ENCODE measurements at regions not wholly inside any gene's neighbourhood (a gene's known extent, or its start where the extent isn't known, plus 50 kb on each side); places are given as distances from the start of the nearest gene placed in this dataset.

DNA sequence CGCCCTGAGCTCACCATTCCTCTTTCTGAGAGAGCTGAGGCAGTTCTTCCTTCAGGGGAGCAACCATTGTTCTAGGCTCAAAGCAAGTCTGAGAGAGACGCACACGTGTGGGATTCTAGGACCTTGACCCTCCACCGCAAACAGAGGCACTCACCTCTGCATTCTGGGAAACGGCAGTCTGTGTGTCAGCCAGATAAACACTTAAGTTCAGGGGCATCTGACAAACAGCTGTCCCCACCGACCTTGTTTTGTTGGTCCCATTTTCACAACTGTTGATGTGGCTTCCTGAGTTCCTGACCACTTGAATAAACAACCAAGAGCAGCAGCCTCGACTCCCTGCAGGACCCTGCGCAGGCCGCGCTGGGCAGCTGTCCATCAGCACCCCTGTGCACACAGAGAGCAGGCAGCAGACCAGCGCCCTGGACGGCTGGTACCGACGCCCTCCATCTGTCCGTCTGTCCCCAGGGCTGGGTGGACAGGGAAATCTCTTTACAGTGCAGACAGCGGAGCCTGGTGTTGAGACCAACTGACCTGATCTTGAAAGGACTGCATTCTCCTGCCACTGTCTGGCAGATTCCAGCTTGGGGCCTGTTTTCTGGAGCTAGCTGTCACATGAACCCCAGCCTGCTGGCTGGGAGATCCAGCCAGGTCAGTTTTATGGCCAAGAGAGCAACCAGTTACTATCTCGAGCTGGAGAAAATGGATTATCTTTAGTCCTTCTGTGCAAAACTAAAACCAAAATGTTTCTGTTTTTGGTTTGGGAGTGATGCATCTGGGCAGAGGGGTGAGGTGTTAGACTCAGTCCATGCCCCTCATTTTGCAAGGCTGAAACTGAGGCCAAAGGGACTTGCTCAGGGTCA, 64.2 kb downstream of the FAM43A start (continued):
- TF ChIP-seq NR1H2 (CRISPR knock-in tag; IDR thresholded peaks at IDR 0.05; ENCODE audit: borderline replicate concordance, low read depth) = no peak
- TF ChIP-seq, protein P1, sequence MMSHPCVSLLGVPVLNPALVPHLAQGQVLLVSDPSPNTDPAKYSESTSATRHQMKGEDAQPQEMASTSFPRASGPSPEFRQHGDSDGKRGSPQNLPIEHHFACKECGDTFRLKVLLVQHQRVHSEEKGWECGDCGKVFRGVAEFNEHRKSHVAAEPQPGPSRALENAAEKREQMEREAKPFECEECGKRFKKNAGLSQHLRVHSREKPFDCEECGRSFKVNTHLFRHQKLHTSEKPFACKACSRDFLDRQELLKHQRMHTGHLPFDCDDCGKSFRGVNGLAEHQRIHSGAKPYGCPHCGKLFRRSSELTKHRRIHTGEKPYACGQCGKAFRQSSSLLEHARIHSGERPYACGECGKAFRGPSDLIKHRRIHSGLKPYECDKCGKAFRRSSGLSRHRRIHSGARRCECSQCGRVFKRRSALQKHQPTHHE (CRISPR knock-in tag; IDR thresholded peaks at IDR 0.05; ENCODE audit: borderline replicate concordance) = 0 out of 2 replicates have a peak, but pooled peaks have one; percentile 16
- TF ChIP-seq RBM22 (optimal IDR thresholded peaks at IDR 0.05; ENCODE audit: low read length) = no peak
- TF ChIP-seq, protein P2, sequence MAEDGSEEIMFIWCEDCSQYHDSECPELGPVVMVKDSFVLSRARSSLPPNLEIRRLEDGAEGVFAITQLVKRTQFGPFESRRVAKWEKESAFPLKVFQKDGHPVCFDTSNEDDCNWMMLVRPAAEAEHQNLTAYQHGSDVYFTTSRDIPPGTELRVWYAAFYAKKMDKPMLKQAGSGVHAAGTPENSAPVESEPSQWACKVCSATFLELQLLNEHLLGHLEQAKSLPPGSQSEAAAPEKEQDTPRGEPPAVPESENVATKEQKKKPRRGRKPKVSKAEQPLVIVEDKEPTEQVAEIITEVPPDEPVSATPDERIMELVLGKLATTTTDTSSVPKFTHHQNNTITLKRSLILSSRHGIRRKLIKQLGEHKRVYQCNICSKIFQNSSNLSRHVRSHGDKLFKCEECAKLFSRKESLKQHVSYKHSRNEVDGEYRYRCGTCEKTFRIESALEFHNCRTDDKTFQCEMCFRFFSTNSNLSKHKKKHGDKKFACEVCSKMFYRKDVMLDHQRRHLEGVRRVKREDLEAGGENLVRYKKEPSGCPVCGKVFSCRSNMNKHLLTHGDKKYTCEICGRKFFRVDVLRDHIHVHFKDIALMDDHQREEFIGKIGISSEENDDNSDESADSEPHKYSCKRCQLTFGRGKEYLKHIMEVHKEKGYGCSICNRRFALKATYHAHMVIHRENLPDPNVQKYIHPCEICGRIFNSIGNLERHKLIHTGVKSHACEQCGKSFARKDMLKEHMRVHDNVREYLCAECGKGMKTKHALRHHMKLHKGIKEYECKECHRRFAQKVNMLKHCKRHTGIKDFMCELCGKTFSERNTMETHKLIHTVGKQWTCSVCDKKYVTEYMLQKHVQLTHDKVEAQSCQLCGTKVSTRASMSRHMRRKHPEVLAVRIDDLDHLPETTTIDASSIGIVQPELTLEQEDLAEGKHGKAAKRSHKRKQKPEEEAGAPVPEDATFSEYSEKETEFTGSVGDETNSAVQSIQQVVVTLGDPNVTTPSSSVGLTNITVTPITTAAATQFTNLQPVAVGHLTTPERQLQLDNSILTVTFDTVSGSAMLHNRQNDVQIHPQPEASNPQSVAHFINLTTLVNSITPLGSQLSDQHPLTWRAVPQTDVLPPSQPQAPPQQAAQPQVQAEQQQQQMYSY (CRISPR knock-in tag; IDR thresholded peaks at IDR 0.05) = no peak
- no peak for TF ChIP-seq ZNF629 (CRISPR knock-in tag; conservative IDR thresholded peaks at IDR 0.05)
- TF ChIP-seq, protein P3, sequence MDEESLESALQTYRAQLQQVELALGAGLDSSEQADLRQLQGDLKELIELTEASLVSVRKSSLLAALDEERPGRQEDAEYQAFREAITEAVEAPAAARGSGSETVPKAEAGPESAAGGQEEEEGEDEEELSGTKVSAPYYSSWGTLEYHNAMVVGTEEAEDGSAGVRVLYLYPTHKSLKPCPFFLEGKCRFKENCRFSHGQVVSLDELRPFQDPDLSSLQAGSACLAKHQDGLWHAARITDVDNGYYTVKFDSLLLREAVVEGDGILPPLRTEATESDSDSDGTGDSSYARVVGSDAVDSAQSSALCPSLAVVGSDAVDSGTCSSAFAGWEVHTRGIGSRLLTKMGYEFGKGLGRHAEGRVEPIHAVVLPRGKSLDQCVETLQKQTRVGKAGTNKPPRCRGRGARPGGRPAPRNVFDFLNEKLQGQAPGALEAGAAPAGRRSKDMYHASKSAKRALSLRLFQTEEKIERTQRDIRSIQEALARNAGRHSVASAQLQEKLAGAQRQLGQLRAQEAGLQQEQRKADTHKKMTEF (CRISPR knock-in tag; IDR thresholded peaks at IDR 0.05) = peak; percentile 85; the same call in 1 of the 2 replicates
- TF ChIP-seq, protein P4, sequence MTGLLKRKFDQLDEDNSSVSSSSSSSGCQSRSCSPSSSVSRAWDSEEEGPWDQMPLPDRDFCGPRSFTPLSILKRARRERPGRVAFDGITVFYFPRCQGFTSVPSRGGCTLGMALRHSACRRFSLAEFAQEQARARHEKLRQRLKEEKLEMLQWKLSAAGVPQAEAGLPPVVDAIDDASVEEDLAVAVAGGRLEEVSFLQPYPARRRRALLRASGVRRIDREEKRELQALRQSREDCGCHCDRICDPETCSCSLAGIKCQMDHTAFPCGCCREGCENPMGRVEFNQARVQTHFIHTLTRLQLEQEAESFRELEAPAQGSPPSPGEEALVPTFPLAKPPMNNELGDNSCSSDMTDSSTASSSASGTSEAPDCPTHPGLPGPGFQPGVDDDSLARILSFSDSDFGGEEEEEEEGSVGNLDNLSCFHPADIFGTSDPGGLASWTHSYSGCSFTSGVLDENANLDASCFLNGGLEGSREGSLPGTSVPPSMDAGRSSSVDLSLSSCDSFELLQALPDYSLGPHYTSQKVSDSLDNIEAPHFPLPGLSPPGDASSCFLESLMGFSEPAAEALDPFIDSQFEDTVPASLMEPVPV (CRISPR knock-in tag; IDR thresholded peaks at IDR 0.05) = no peak
- no peak for TF ChIP-seq SP4 (CRISPR knock-in tag; IDR thresholded peaks at IDR 0.05)
- no peak for TF ChIP-seq EZH2 (conservative IDR thresholded peaks at IDR 0.05; ENCODE audit: low read depth, low read length)
- TF ChIP-seq, protein P5, sequence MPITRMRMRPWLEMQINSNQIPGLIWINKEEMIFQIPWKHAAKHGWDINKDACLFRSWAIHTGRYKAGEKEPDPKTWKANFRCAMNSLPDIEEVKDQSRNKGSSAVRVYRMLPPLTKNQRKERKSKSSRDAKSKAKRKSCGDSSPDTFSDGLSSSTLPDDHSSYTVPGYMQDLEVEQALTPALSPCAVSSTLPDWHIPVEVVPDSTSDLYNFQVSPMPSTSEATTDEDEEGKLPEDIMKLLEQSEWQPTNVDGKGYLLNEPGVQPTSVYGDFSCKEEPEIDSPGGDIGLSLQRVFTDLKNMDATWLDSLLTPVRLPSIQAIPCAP (CRISPR knock-in tag; IDR thresholded peaks at IDR 0.05; ENCODE audit: low read depth) = no peak
- peak; percentile 52; the same call in 1 of the 2 replicates for TF ChIP-seq BORCS8-MEF2B (CRISPR knock-in tag; IDR thresholded peaks at IDR 0.05)
- TF ChIP-seq ZZZ3 (CRISPR knock-in tag; IDR thresholded peaks at IDR 0.05; ENCODE audit: borderline replicate concordance) = peak; percentile 48; the same call in 1 of the 2 replicates
- no peak for TF ChIP-seq ZNF124 (CRISPR knock-in tag; IDR thresholded peaks at IDR 0.05)
- no peak for TF ChIP-seq ZNF678 (CRISPR knock-in tag; IDR thresholded peaks at IDR 0.05)
- TF ChIP-seq, protein P6, sequence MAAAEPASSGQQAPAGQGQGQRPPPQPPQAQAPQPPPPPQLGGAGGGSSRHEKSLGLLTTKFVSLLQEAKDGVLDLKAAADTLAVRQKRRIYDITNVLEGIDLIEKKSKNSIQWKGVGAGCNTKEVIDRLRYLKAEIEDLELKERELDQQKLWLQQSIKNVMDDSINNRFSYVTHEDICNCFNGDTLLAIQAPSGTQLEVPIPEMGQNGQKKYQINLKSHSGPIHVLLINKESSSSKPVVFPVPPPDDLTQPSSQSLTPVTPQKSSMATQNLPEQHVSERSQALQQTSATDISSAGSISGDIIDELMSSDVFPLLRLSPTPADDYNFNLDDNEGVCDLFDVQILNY (CRISPR knock-in tag; conservative IDR thresholded peaks at IDR 0.05) = no peak
- TF ChIP-seq PCBP1 (IDR thresholded peaks at IDR 0.05; ENCODE audit: borderline replicate concordance, low read depth, low read length) = no peak
- no peak for TF ChIP-seq DR1 (CRISPR knock-in tag; IDR thresholded peaks at IDR 0.05)
